HCT116 (cell line): ENCODE measurements at regions not wholly inside any gene's neighbourhood (a gene's known extent, or its start where the extent isn't known, plus 50 kb on each side); places are given as distances from the start of the nearest gene placed in this dataset.

Experiments
- ATAC-seq: fragments of 200-7000 bp; cut with Tn5 transposase; 2 replicates; pipeline ENCODE4 v1.9.1; 2020; ENCODE audit warnings: mild to moderate bottlenecking, moderate library complexity
- BruUV-seq: library from RNA; stranded (reverse); fragments of 400-500 nt; replicated peaks from 2 replicates; lab custom pipeline; 2021; lab: Mats Ljungman, UMichigan
- CTCF ChIA-PET: fragments of 300-600 bp; sonication (Branson Sonifier 250); formaldehyde crosslinking; loops from one replicate; lab custom pipeline; 2021; ENCODE audit warnings: antibody characterized with exemption; lab: Charles Lee
- POLR2A ChIA-PET: fragments of 300-600, 350-600 bp; sonication (Branson Sonifier 250); formaldehyde crosslinking; loops from one replicate; lab custom pipeline; 2021; ENCODE audit warnings: antibody characterized with exemption; lab: Charles Lee
- RAD21 ChIA-PET, 2 experiments: fragments of 300-600 bp; sonication (Branson Sonifier 250); formaldehyde crosslinking; loops; one replicate each; lab custom pipeline; 2023; ENCODE audit warnings: low total read pairs in 2 of 2; ENCODE audit not compliant: uncharacterized antibody in 2 of 2, unreplicated experiment in 2 of 2, low non-redundant PET in 1 of 2; lab: Charles Lee
- DNase-seq: peaks from one replicate; pipeline ENCODE4 v3.0.0-alpha.2; 2010; ENCODE audit warnings: low read depth, low spot score
- H2AFZ ChIP-seq: fragments of 200-600 bp; shearing (Covaris generic), sonication (generic); 2 replicates; pipeline ENCODE4 v1.6.1; 2017; ENCODE audit warnings: low read depth, mixed run types, mixed read lengths, antibody characterized with exemption, low read length; ENCODE audit not compliant: poor library complexity, severe bottlenecking
- H3K27ac ChIP-seq: 2 replicates; pipeline ENCODE4 v1.5.1; 2012; ENCODE audit warnings: low read depth, low read length
- H3K27me3 ChIP-seq: fragments of 200-600 bp; sonication (generic); 2 replicates; pipeline ENCODE4 v1.6.1; 2016; ENCODE audit warnings: mixed run types, low read length, mixed read lengths; ENCODE audit not compliant: insufficient read depth
- H3K36me3 ChIP-seq, 2 experiments: fragments of 200-500 bp in 1 of 2; fragments of 200-600 bp in 1 of 2; sonication (Bioruptor generic) in 1 of 2; sonication (generic) in 1 of 2; 2 replicates each; pipeline versions ENCODE4 v1.5.1 to v1.6.1; 2014 to 2016; ENCODE audit warnings: low read length in 2 of 2, inconsistent platforms in 1 of 2, mixed read lengths in 1 of 2, mixed run types in 1 of 2; ENCODE audit not compliant: insufficient read depth in 2 of 2, control insufficient read depth in 1 of 2
- H3K4me1 ChIP-seq, 2 experiments: fragments of 200-600 bp in 1 of 2; sonication (generic) in 1 of 2; 2 replicates each; pipeline versions ENCODE4 v1.5.1 to v1.6.1; 2012 to 2017; ENCODE audit warnings: low read length in 2 of 2, inconsistent platforms in 1 of 2, mild to moderate bottlenecking in 1 of 2, mixed read lengths in 1 of 2, mixed run types in 1 of 2, moderate library complexity in 1 of 2; ENCODE audit not compliant: insufficient read depth in 2 of 2, control insufficient read depth in 1 of 2
- H3K4me2 ChIP-seq: fragments of 200-600 bp; sonication (generic); 2 replicates; pipeline ENCODE4 v1.6.1; 2017; ENCODE audit warnings: mixed run types, low read length, mixed read lengths
- H3K4me3 ChIP-seq, 2 experiments: fragments of 200-600 bp in 1 of 2; sonication (generic) in 1 of 2; replicated peaks in 1 of 2; 2 replicates each; pipeline ENCODE4 v1.5.1; 2011 to 2016; ENCODE audit warnings: low read length in 2 of 2, control low read depth in 1 of 2, low read depth in 1 of 2, mild to moderate bottlenecking in 1 of 2, mixed read lengths in 1 of 2, mixed run types in 1 of 2
- H3K79me2 ChIP-seq: fragments of 200-600 bp; sonication (generic); 2 replicates; pipeline ENCODE4 v1.6.1; 2017; ENCODE audit warnings: mild to moderate bottlenecking, mixed run types, low read length, moderate library complexity, mixed read lengths; ENCODE audit not compliant: insufficient read depth
- H3K9ac ChIP-seq: fragments of 200-600 bp; sonication (generic); 2 replicates; pipeline ENCODE4 v1.6.1; 2016; ENCODE audit warnings: low read length, mixed read lengths
- H3K9me2 ChIP-seq: fragments of 200-600 bp; sonication (generic), shearing (Covaris generic); 2 replicates; pipeline ENCODE4 v1.6.1; 2017; ENCODE audit warnings: mixed run types, mild to moderate bottlenecking, moderate library complexity; ENCODE audit not compliant: insufficient read depth
- H3K9me3 ChIP-seq, 2 experiments: fragments of 200-500 bp in 1 of 2; fragments of 200-600 bp in 1 of 2; sonication (Bioruptor generic) in 1 of 2; sonication (generic) in 1 of 2; 2 replicates each; pipeline ENCODE4 v1.6.1; 2014 to 2017; ENCODE audit warnings: low read length in 2 of 2, mixed read lengths in 2 of 2, inconsistent platforms in 1 of 2, low read depth in 1 of 2, mild to moderate bottlenecking in 1 of 2, mixed run types in 1 of 2, moderate library complexity in 1 of 2; ENCODE audit not compliant: control insufficient read depth in 1 of 2, insufficient read depth in 1 of 2
- H4K20me1 ChIP-seq: fragments of 200-600 bp; sonication (generic), shearing (Covaris generic); 2 replicates; pipeline ENCODE4 v1.6.1; 2017; ENCODE audit warnings: mixed run types, mild to moderate bottlenecking, moderate library complexity; ENCODE audit not compliant: insufficient read depth
- ATF3 ChIP-seq: IDR thresholded peaks from 2 replicates; pipeline ENCODE4 v1.6.1; 2012
- CEBPB ChIP-seq: IDR thresholded peaks from 2 replicates; pipeline ENCODE4 v1.6.1; 2012; ENCODE audit warnings: low read depth
- ELF1 ChIP-seq: IDR thresholded peaks from 2 replicates; pipeline ENCODE4 v1.6.1; 2012; ENCODE audit warnings: low read depth, borderline replicate concordance
- JUND ChIP-seq: IDR thresholded peaks from 2 replicates; pipeline ENCODE4 v1.6.1; 2012
- POLR2A ChIP-seq: IDR thresholded peaks from 2 replicates; pipeline ENCODE4 v1.7.0; 2011; ENCODE audit warnings: borderline replicate concordance; ENCODE audit not compliant: insufficient read depth, insufficient read length; ENCODE audit errors: extremely low read depth
- RAD21 ChIP-seq: IDR thresholded peaks from 2 replicates; pipeline ENCODE4 v1.6.1; 2012; ENCODE audit warnings: low read depth, mild to moderate bottlenecking
- REST ChIP-seq: IDR thresholded peaks from 2 replicates; pipeline ENCODE4 v1.6.1; 2012; ENCODE audit warnings: low read depth
- SIN3A ChIP-seq: IDR thresholded peaks from 2 replicates; pipeline ENCODE4 v1.6.1; 2012; ENCODE audit warnings: low read depth
- SRF ChIP-seq: IDR thresholded peaks from 2 replicates; pipeline ENCODE4 v1.6.1; 2012; ENCODE audit warnings: low read depth
- intact Hi-C: fragments of 100-400 bp; cut with micrococcal nuclease; formaldehyde crosslinking; loops from 2 replicates; pipeline ENCODE4 v1.10.0; 2022

GRCh38 chr20:61044499-61044898 lies 207.6 kb upstream of the CDH4 start (continued):
- TF ChIP-seq SIN3A: no peak

DNA sequence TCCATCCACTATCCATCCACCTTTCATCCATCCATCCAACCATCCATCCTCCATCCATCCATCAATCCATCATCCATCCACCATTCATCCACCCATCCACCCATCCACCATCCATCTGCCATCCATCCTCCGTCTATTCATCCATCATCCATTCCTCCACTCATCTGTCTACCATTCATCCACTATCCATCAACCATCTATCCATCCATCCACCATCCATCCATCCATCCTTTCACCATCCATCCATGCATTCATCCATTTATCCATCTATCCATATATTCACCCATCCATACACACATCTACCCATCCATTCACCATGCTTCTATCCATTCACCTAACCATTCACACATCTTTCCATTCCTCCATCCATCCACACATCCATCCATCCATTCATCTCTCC lies 207.0 kb upstream of the CDH4 start:
- no peaks in the 10 kb centered on the region for H3K9me2 ChIP-seq
- H3K9me3 ChIP-seq: peaks cover 7 to 42% of the 10 kb centered on the region in 2 experiments; a peak in 2 of 4 replicates
- no peaks in the 10 kb centered on the region for H3K36me3 ChIP-seq
- no peaks in the 10 kb centered on the region for H3K4me1 ChIP-seq
- no peak overlapping the region for H2AFZ ChIP-seq
- H4K20me1 ChIP-seq: no peaks in the 10 kb centered on the region
- DNase-seq: no peak
- H3K4me3 ChIP-seq: no peak overlapping the region
- BruUV-seq: no TSS peak
- H3K4me2 ChIP-seq: no peak overlapping the region
- no peaks in the 10 kb centered on the region for H3K79me2 ChIP-seq
- ATAC-seq: no peak
- no peak overlapping the region for H3K27ac ChIP-seq
- ChIA-PET POLR2A (no interaction called here), CTCF (no interaction called here), RAD21 (no interaction called here)
- H3K27me3 ChIP-seq: no peaks in the 10 kb centered on the region
- H3K9ac ChIP-seq: no peak overlapping the region
- TF ChIP-seq JUND: no peak
- TF ChIP-seq REST: no peak
- TF ChIP-seq ATF3: no peak
- TF ChIP-seq RAD21: no peak
- no peak for TF ChIP-seq SIN3A
- no peak for TF ChIP-seq SRF
- TF ChIP-seq ELF1: no peak
- no peak for TF ChIP-seq CEBPB
- no peak for TF ChIP-seq POLR2A
- intact Hi-C loops: no loop called here
